CD8-positive, alpha-beta memory T cell (primary cell): ENCODE measurements at regions not wholly inside any gene's neighbourhood (a gene's known extent, or its start where the extent isn't known, plus 50 kb on each side); places are given as distances from the start of the nearest gene placed in this dataset.

Source experiments
- CTCF ChIA-PET: fragments of 350-600 bp; sonication (Branson Sonifier 250); formaldehyde crosslinking; loops from one replicate; lab custom pipeline; 2021; ENCODE audit warnings: antibody characterized with exemption; lab: Charles Lee
- POLR2A ChIA-PET: fragments of 350-600 bp; sonication (Branson Sonifier 250); formaldehyde crosslinking; loops from one replicate; lab custom pipeline; 2021; ENCODE audit warnings: antibody characterized with exemption; lab: Charles Lee
- DNase-seq, 5 donors: peaks; one replicate each; pipeline versions ENCODE4 v3.0.0 to v3.0.0-alpha.2; 2020 to 2022; ENCODE audit warnings: mixed read lengths in 1 of 5
- H3K27ac ChIP-seq: one replicate; pipeline ENCODE4 v1.7.0; 2013; ENCODE audit warnings: low read depth, mild to moderate bottlenecking, low read length, moderate library complexity
- H3K27me3 ChIP-seq: 2 replicates; pipeline ENCODE4 v1.7.0; 2013; ENCODE audit warnings: low read length, mild to moderate bottlenecking; ENCODE audit not compliant: insufficient read depth, poor library complexity, severe bottlenecking
- H3K36me3 ChIP-seq: 2 replicates; pipeline ENCODE4 v1.7.0; 2013; ENCODE audit warnings: mild to moderate bottlenecking, low read length, moderate library complexity; ENCODE audit not compliant: insufficient read depth
- H3K4me1 ChIP-seq: 2 replicates; pipeline ENCODE4 v1.7.0; 2013; ENCODE audit warnings: mild to moderate bottlenecking, low read length, moderate library complexity; ENCODE audit not compliant: insufficient read depth
- H3K4me3 ChIP-seq: 2 replicates; pipeline ENCODE4 v1.7.0; 2013; ENCODE audit warnings: mild to moderate bottlenecking, low read length
- H3K9me3 ChIP-seq: 2 replicates; pipeline ENCODE4 v1.7.0; 2013; ENCODE audit warnings: mild to moderate bottlenecking, low read length
- H3K27ac Mint-ChIP-seq, 8 donors: one replicate each; pipeline ENCODE4 v1.8.0; 2020 to 2021; ENCODE audit warnings: mixed read lengths in 8 of 8, mild to moderate bottlenecking in 6 of 8, inconsistent platforms in 3 of 8, moderate library complexity in 3 of 8
- H3K27me3 Mint-ChIP-seq, 2 donors: one replicate each; pipeline ENCODE4 v1.8.0; 2020 to 2021; ENCODE audit warnings: mixed read lengths in 2 of 2, mild to moderate bottlenecking in 1 of 2, moderate library complexity in 1 of 2
- H3K36me3 Mint-ChIP-seq, 3 donors: one replicate each; pipeline ENCODE4 v1.8.0; 2020 to 2021; ENCODE audit warnings: mixed read lengths in 3 of 3, inconsistent platforms in 1 of 3, mild to moderate bottlenecking in 1 of 3
- H3K4me1 Mint-ChIP-seq, 3 donors: one replicate each; pipeline ENCODE4 v1.8.0; 2020 to 2021; ENCODE audit warnings: mixed read lengths in 3 of 3, inconsistent platforms in 1 of 3, mild to moderate bottlenecking in 1 of 3
- H3K4me3 Mint-ChIP-seq, 7 donors: one replicate each; pipeline ENCODE4 v1.8.0; 2020 to 2021; ENCODE audit warnings: mixed read lengths in 7 of 7, mild to moderate bottlenecking in 6 of 7, moderate library complexity in 4 of 7, inconsistent platforms in 2 of 7
- H3K9me3 Mint-ChIP-seq, 5 donors: one replicate each; pipeline ENCODE4 v1.8.0; 2020 to 2022; ENCODE audit warnings: mixed read lengths in 5 of 5, mild to moderate bottlenecking in 3 of 5, moderate library complexity in 2 of 5, inconsistent platforms in 1 of 5

- Histone ChIP-seq H3K4me1 (no peaks in the 10 kb centered on the region), H3K36me3 (no peaks in the 10 kb centered on the region), H3K9me3 (no peaks in the 10 kb centered on the region), H3K27ac (no peak overlapping the region), H3K4me3 (no peak overlapping the region), H3K27me3 (peaks cover 8% of the 10 kb centered on the region)
- H3K36me3 Mint-ChIP-seq, result no peaks in the 10 kb centered on the region
- ChIA-PET CTCF (no interaction called here), POLR2A (no interaction called here)
- H3K27ac Mint-ChIP-seq, result no peak overlapping the region
- peaks cover 0 to 3% (median 0%) of the 10 kb centered on the region in 3 donors for H3K4me1 Mint-ChIP-seq
- H3K27me3 Mint-ChIP-seq, result peaks cover 12 to 60% of the 10 kb centered on the region in 2 donors
- no peaks in the 10 kb centered on the region for H3K9me3 Mint-ChIP-seq
- DNase-seq, result no peak
- no peak overlapping the region for H3K4me3 Mint-ChIP-seq
Observed at GRCh38 chr6:3943331-3943765, 94.2 kb downstream of the FAM50B start.

GRCh38 chr6:3944246-3944645 lies 95.1 kb downstream of the FAM50B start:
- Mint-ChIP-seq H3K36me3 (no peaks in the 10 kb centered on the region), H3K27me3 (peaks cover 12 to 60% of the 10 kb centered on the region in 2 donors), H3K27ac (no peak overlapping the region), H3K4me3 (no peak overlapping the region), H3K4me1 (peaks cover 0 to 3% (median 0%) of the 10 kb centered on the region in 3 donors), H3K9me3 (no peaks in the 10 kb centered on the region)
- ChIA-PET CTCF (no interaction called here), POLR2A (no interaction called here)
- Histone ChIP-seq H3K36me3 (no peaks in the 10 kb centered on the region), H3K27me3 (peaks cover 8% of the 10 kb centered on the region), H3K27ac (no peak overlapping the region), H3K4me1 (no peaks in the 10 kb centered on the region), H3K9me3 (no peaks in the 10 kb centered on the region), H3K4me3 (no peak overlapping the region)
- DNase-seq, result no peak

- no peak overlapping the region for H3K27ac ChIP-seq
- H3K4me1 ChIP-seq, result no peaks in the 10 kb centered on the region
- peaks cover 8 to 57% of the 10 kb centered on the region in 2 donors for H3K27me3 Mint-ChIP-seq
- no peaks in the 10 kb centered on the region for H3K9me3 ChIP-seq
- ChIA-PET POLR2A (no interaction called here), CTCF (no interaction called here)
- DNase-seq, result no peak
- peaks cover 12% of the 10 kb centered on the region for H3K27me3 ChIP-seq
- peaks cover 0 to 3% (median 3%) of the 10 kb centered on the region in 3 donors for H3K36me3 Mint-ChIP-seq
- no peaks in the 10 kb centered on the region for H3K36me3 ChIP-seq
- H3K9me3 Mint-ChIP-seq, result peaks cover 0 to 8% (median 4%) of the 10 kb centered on the region in 5 donors
- peaks cover 0 to 3% (median 0%) of the 10 kb centered on the region in 3 donors for H3K4me1 Mint-ChIP-seq
- H3K4me3 Mint-ChIP-seq, result no peak overlapping the region
- no peak overlapping the region for H3K27ac Mint-ChIP-seq
- no peak overlapping the region for H3K4me3 ChIP-seq
Observed at GRCh38 chr6:3946778-3947177, 97.6 kb downstream of the FAM50B start.

GRCh38 chr6:3948866-3949265 lies 99.7 kb downstream of the FAM50B start:
- Mint-ChIP-seq H3K36me3 (peaks cover 0 to 13% (median 3%) of the 10 kb centered on the region in 3 donors), H3K9me3 (peaks cover 6 to 16% (median 6%) of the 10 kb centered on the region in 5 donors), H3K27ac (no peak overlapping the region), H3K4me1 (no peaks in the 10 kb centered on the region), H3K27me3 (peaks cover 12 to 58% of the 10 kb centered on the region in 2 donors), H3K4me3 (no peak overlapping the region)
- no peak overlapping the region for H3K27ac ChIP-seq
- no peaks in the 10 kb centered on the region for H3K36me3 ChIP-seq
- DNase-seq, result no peak
- no peak overlapping the region for H3K4me3 ChIP-seq
- no peaks in the 10 kb centered on the region for H3K9me3 ChIP-seq
- ChIA-PET CTCF (no interaction called here), POLR2A (no interaction called here)
- no peaks in the 10 kb centered on the region for H3K4me1 ChIP-seq
- peaks cover 4% of the 10 kb centered on the region for H3K27me3 ChIP-seq

GRCh38 chr6:3949521-3949920 lies 100.3 kb downstream of the FAM50B start:
- Mint-ChIP-seq H3K9me3 (peaks cover 6 to 19% (median 11%) of the 10 kb centered on the region in 5 donors), H3K27me3 (peaks cover 17 to 62% of the 10 kb centered on the region in 2 donors), H3K4me1 (no peaks in the 10 kb centered on the region), H3K27ac (no peak overlapping the region), H3K4me3 (no peak overlapping the region), H3K36me3 (peaks cover 0 to 13% (median 3%) of the 10 kb centered on the region in 3 donors)
- CTCF ChIA-PET, result no interaction called here
- H3K27ac ChIP-seq, result no peak overlapping the region
- H3K4me1 ChIP-seq, result no peaks in the 10 kb centered on the region
- no peak for DNase-seq
- H3K9me3 ChIP-seq, result no peaks in the 10 kb centered on the region
- no peaks in the 10 kb centered on the region for H3K36me3 ChIP-seq
- POLR2A ChIA-PET, result no interaction called here
- H3K4me3 ChIP-seq, result no peak overlapping the region
- peaks cover 4% of the 10 kb centered on the region for H3K27me3 ChIP-seq

GRCh38 chr6:3956054-3956453 lies 106.9 kb downstream of the FAM50B start:
- Mint-ChIP-seq H3K36me3 (peaks cover 3 to 22% (median 4%) of the 10 kb centered on the region in 3 donors), H3K9me3 (peaks cover 8 to 29% (median 15%) of the 10 kb centered on the region in 5 donors), H3K27ac (no peak overlapping the region), H3K4me3 (no peak overlapping the region), H3K4me1 (no peaks in the 10 kb centered on the region), H3K27me3 (peaks cover 12 to 36% of the 10 kb centered on the region in 2 donors)
- H3K27ac ChIP-seq, result no peak overlapping the region
- ChIA-PET POLR2A (no interaction called here), CTCF (no interaction called here)
- H3K9me3 ChIP-seq, result no peaks in the 10 kb centered on the region
- H3K4me1 ChIP-seq, result no peaks in the 10 kb centered on the region
- no peak for DNase-seq
- no peaks in the 10 kb centered on the region for H3K27me3 ChIP-seq
- no peak overlapping the region for H3K4me3 ChIP-seq
- H3K36me3 ChIP-seq, result no peaks in the 10 kb centered on the region

- Histone ChIP-seq H3K27me3 (no peaks in the 10 kb centered on the region), H3K36me3 (no peaks in the 10 kb centered on the region), H3K27ac (no peak overlapping the region), H3K4me1 (no peaks in the 10 kb centered on the region), H3K9me3 (no peaks in the 10 kb centered on the region), H3K4me3 (no peak overlapping the region)
- Mint-ChIP-seq H3K4me3 (no peak overlapping the region), H3K9me3 (peaks cover 6 to 25% (median 15%) of the 10 kb centered on the region in 5 donors), H3K27me3 (peaks cover 10 to 29% of the 10 kb centered on the region in 2 donors), H3K27ac (no peak overlapping the region), H3K4me1 (no peaks in the 10 kb centered on the region), H3K36me3 (peaks cover 3 to 16% (median 4%) of the 10 kb centered on the region in 3 donors)
- CTCF ChIA-PET, result no interaction called here
- POLR2A ChIA-PET, result no interaction called here
- DNase-seq, result no peak
Observed at GRCh38 chr6:3957321-3957720, 108.1 kb downstream of the FAM50B start.

GRCh38 chr6:3958255-3958654 lies 109.1 kb downstream of the FAM50B start:
- Mint-ChIP-seq H3K27ac (no peak overlapping the region), H3K27me3 (peaks cover 10 to 29% of the 10 kb centered on the region in 2 donors), H3K36me3 (peaks cover 3 to 16% (median 4%) of the 10 kb centered on the region in 3 donors), H3K4me1 (no peaks in the 10 kb centered on the region), H3K4me3 (no peak overlapping the region), H3K9me3 (peaks cover 4 to 21% (median 15%) of the 10 kb centered on the region in 5 donors)
- no peaks in the 10 kb centered on the region for H3K9me3 ChIP-seq
- H3K36me3 ChIP-seq, result no peaks in the 10 kb centered on the region
- H3K27me3 ChIP-seq, result no peaks in the 10 kb centered on the region
- ChIA-PET CTCF (interaction anchor here (0.6 to 2.8 kb wide), 2 partner anchors 20 to 40 kb away, joined by 3 to 9 read pairs; no protein-coding TSS in a partner anchor), POLR2A (no interaction called here)
- H3K4me3 ChIP-seq, result no peak overlapping the region
- H3K27ac ChIP-seq, result no peak overlapping the region
- DNase-seq, result no peak
- H3K4me1 ChIP-seq, result no peaks in the 10 kb centered on the region
